Fibroblast of mammary gland (primary cell): ENCODE measurements at regions not wholly inside any gene's neighbourhood (a gene's known extent, or its start where the extent isn't known, plus 50 kb on each side); places are given as distances from the start of the nearest gene placed in this dataset.

Experiments
- DNase-seq: peaks from one replicate; pipeline ENCODE4 v3.0.0-alpha.2; 2010; ENCODE audit warnings: low read depth
- H3K4me3 ChIP-seq: 2 replicates; pipeline ENCODE4 v1.5.1; 2011; ENCODE audit warnings: low read depth, mild to moderate bottlenecking, low read length, moderate library complexity; ENCODE audit not compliant: control insufficient read depth
- TF ChIP-seq, protein P1 (sequence below): conservative IDR thresholded peaks from 2 replicates; pipeline ENCODE4 v1.5.1; 2011; ENCODE audit warnings: low read depth, low read length, inconsistent platforms; ENCODE audit not compliant: control insufficient read depth, insufficient read depth

DNA sequence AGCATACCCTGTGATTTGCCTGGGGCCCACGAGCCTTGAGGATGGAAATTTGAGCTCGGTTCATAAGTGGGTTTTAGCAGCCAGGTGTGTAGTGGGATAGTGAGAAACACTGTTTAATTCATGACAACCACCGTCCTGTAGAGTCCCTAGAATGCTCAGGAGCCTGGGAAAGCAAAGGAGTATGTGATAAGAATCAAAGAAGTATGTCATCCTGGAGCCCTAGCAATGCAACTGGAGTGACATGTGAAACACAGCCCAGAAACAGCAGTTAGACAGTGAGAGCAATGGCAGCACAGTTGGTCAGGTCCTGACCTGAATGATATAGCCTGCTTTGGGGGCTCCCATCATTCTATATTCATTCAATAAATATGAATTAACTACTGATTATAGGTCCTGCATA is 161.2 kb upstream of the ECI2 start:
- DNase-seq, result no peak
- TF ChIP-seq, protein P1, sequence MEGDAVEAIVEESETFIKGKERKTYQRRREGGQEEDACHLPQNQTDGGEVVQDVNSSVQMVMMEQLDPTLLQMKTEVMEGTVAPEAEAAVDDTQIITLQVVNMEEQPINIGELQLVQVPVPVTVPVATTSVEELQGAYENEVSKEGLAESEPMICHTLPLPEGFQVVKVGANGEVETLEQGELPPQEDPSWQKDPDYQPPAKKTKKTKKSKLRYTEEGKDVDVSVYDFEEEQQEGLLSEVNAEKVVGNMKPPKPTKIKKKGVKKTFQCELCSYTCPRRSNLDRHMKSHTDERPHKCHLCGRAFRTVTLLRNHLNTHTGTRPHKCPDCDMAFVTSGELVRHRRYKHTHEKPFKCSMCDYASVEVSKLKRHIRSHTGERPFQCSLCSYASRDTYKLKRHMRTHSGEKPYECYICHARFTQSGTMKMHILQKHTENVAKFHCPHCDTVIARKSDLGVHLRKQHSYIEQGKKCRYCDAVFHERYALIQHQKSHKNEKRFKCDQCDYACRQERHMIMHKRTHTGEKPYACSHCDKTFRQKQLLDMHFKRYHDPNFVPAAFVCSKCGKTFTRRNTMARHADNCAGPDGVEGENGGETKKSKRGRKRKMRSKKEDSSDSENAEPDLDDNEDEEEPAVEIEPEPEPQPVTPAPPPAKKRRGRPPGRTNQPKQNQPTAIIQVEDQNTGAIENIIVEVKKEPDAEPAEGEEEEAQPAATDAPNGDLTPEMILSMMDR, result no peak
- H3K4me3 ChIP-seq, result no peak overlapping the region

DNA sequence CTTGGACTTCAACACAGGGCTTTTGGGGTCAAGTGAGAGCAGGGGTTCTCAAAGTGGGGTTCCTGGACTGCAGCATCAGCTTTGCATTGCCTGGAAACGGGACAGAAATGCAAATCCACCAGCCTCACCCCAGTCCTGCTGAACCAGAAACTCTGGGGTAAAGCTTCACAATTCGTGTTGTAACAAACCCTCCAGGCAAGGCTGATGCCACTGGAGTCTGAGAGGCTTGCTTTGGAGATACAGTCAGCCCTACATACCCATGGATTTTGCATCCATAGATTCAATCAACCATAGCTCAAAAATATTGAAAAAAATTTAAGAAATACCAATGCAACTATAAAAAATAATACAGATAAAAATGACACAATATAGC is 160.4 kb upstream of the ECI2 start:
- no peak overlapping the region for H3K4me3 ChIP-seq
- no peak for DNase-seq
- TF ChIP-seq, protein P1, result no peak

DNA sequence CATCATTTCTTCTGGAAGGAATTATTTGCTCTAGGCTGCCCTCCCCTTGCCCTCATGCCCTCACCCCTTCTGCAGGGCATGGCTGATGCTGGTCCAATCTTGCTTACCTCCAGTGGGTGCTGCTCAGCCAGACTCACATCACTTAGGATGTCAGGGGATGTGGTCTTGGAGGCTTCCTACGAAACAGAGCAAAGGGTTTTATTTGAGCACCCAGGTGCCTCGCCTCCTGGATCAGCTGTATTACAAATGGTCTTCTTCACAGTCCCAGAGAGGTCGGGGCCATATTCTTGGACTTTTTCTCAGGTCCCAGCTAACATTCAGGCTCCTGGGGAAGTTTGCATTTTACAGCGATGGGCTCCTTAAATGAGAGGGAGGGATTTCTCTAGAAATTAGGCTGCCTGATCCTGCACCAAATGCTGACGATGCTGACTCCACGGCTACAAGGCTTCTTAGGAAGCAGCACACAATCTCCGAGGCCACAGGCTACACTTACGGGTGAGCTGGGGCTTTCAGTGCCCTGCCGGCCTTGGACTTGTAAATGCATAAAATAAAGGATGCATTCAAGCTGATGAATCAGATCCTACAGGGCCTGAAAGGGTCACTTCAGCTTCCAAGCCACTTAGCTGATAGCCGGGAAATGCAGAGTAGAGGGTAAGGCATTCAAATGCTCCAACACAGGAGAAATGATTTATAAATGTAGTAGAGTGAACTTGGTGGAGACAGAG is 159.8 kb upstream of the ECI2 start:
- TF ChIP-seq, protein P1, result no peak
- H3K4me3 ChIP-seq, result no peak overlapping the region
- DNase-seq, result no peak

DNA sequence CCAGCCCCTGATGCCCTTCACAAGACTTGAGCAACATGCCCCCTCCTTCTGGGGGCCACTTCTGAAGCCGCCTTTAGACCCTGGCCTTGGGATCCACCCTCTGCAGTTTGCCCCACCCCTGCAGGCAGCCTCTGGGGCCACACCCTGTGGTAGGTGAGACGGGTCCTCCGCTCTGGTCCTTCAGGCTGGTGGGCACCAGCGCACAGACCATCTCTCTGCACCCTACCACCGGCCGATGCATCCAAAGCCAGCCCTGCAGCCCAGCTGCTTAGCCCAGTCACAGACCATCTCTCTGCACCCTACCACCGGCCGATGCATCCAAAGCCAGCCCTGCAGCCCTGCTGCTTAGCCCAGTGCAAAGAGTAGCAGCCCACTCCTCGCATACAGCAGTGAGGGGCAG is 159.3 kb upstream of the ECI2 start:
- no peak overlapping the region for H3K4me3 ChIP-seq
- TF ChIP-seq, protein P1, result no peak
- DNase-seq, result no peak

DNA sequence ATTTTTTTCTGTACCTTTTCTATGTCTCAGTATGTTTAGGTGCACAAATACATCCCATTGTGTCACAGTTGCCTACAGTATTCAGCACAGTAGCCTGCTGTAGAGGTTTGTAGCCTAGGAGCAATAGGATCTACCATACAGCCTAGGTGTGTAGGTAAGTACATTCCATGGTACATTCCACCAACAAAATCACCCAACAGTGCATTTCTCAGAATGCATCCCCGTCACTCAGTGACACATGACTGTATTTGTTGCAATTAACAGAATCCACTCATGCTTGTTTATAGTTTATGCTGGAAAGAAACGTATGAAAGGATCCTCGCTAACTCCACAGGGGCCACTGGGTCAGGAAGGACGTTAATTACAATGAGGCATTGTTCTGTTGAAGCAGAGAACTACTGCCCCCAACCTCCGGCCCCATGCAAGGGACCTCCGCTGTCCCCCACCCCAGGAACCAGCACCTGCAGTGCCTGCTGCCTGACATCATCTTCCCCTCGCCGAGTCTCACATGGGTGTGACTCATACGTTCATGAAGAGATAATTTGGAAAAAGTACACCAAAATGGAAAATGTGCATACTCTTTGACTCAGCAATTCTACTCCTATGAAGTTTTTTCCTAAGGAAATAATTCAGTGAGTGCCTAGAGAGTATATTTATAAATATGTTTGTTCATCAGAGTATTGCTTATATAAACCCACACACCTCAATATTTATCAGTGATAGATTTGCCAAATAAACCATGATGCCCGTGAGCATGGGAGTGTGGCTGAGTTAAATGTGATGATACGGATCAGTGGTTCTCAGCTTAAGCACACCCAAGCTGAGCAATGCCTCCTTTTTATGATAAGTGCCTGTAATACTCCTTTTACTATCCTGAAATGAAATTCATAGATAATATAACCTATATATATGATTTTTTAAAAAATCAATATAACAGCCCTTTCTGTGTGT is 156.4 kb upstream of the ECI2 start:
- TF ChIP-seq, protein P1, result no peak
- peak; percentile 54 for DNase-seq
- H3K4me3 ChIP-seq, result no peak overlapping the region

DNA sequence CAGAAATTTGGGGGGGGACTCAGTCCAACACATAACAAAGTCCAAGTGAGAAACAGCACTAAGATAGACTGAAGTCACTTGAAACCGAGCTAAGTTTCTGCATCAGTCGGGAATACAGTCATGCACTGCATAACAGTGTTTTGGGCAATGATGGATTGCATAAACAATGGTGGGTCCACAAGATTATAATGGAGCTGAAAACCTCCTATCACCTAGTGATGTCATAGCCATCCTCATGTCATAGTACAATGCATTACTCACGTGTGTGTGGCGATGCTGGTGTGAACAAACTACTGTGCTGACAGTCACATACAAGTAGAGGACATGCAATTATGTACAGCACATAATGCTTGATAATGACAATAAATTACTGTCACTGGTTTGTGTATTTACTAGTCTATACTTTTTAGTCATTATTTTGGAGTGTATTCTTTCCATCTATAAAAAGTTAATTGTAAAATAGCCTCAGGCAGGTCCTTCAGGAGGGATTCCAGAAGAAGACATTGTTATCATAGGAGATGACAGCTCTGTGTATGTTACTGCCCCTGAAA is 154.5 kb upstream of the ECI2 start:
- DNase-seq, result no peak
- no peak overlapping the region for H3K4me3 ChIP-seq
- TF ChIP-seq, protein P1, result no peak
